ENCODE measurements at regions not wholly inside any gene's neighbourhood (a gene's known extent, or its start where the extent isn't known, plus 50 kb on each side); places are given as distances from the start of the nearest gene placed in this dataset.
"Not testable (repeated sequence)": the region's sequence is repeated elsewhere in the genome, so short reads cannot be mapped to it uniquely, and the experiment has no call there.

DNA sequence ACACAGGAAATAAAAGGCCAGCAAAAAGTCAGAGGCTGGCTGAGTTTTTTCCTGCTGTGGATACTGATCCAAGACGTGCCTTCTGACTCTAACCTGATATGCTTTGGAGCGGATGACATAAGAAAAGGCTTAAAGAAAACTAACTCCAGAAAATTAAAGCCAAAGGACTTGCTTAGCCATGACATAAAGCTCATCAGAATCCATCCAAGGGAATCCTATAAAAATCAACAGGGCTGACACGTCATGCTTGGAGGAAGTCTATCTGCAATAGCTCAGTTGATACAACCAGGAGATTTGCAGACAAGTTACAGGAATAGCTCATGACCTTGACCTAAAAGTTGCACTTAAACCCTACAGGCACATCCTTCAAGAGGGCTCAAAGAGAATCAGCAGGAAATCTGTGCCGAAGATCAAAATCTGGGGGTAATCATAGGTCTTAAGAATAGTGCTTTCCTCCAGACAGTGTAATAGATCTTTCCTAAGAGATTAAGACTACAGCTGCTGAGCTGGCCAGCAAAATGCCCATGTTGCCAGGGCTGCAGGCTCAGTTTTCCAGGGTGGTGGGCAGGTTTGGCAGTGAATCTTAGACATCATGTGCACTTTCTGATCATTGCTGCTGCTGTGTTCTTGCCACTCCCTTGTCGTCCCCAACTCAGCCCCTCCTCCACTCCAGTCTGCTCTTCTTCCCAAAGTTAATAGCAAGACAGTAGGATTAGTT, 111.5 kb upstream of the SVIL start:
- no peak for DNase-seq

GRCh38 chr10:29740981-29741545, 106.3 kb upstream of the SVIL start:
- DNase-seq = no peak

DNA sequence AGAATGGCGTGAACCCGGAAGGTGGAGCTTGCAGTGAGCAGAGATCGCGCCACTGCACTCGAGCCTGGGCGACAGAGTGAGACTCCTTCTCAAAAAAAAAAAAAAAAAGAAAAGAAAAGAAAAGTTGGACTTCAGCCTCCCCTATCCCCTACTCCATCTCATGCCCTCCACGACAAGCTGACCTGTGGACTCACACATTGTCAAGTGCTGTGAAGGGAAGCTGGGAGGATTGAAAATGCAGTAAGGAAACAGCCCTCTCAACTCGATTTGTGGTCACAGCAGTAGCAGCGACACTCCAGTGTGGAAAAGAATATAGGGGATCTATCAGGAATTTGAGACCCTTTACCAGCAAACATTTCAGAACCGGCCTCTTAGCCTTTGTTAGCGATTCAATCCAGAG, 103.6 kb upstream of the SVIL start:
- DNase-seq = no peak

DNA sequence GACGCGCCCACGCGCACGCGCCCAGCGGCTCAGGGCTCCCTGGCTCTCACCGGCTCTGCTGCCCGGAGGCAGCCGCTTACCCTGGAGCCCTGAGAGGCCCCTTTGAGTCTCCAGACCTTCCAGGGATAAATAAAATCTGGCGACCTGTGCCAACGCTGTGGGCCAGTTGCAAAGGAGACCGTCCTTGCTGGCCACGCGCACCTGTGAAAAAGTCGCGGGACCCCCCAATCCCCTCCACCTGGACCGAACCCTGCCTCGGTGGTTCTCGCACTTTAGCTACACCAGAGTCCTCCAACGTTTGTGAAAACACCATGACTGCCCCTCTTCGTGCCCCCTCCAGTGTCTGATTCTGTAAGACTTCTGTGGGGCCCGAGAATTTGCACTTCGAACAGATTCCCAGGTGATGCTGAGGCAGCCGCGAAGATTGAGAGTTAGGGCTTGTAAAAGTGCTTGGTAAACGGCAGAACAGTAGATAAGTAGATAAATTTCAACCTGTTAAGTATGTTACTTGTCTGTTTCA, 102.4 kb upstream of the SVIL start:
- DNase-seq = no peak

DNA sequence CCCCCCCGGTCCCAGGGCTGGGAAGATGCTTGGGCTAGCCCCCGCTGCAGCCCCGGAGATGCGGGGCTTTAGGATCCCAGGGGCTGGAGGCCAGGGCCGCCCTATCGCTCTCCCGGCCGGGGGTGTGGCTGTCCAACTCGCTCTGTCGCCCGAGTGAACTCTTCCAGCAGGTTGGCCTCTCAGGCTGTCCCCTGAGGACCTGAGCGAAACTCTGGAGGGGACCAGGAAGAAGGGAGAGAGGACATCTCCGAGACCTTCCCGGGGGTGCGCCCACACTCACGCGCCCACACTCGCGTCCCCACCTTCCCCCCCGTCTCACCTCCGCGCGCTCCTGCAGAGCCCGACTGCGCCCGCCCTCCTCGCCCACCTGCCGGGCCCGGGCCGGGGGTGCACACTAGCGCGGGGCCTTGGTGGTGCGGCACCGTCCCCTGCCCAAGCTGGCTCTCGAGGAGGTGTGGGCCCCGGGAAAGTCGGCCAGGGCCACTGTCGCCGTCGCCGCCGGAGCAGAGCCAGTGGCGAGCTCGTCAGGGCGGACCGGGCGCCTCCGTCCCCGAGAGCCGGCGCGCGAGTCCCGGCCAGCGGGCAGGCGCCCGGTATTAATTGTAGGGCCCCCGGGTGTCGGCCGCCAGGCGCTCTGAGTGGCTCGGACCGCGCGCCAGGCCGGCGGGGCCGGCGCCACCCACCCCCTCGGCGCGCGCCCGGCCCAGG, 101.7 kb upstream of the SVIL start:
- no peak for DNase-seq

DNA sequence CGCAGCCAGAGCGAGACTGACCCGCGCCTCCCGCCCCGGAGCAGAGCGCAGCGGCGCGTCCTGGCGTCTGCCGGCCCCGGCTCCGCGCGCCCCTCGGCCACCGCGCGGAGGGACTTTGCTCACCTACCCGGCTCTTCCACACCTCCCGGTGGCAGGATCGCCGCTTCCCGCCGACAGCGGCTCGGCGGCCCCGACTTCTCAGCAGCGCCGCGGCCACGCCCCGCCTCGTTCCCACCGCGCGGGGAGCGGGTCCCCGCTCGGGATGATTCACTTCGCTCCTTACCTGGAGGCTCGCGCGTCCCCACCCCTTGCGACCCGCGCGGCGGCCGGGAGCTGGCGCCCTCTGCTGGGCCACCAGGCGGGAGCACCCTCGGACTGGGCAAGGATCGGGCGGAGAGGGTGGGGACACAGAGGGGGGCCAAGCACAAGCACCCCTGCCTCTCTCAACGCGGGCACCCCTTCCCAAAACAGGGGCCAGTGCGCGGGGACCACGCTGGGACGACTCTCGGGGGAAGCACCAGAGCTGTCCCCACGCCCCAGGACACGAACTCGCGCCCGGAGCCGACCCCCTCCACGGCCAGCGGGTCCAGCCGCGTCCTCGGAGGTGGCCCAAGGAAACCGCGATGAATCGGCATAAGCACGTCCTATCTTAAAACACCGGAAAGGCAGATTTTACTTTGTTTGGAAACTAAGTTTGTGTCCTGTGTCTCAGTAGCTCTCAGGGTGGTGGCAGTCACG, 101.0 kb upstream of the SVIL start:
- peak; percentile 34 for DNase-seq

- DNase-seq = no peak
Observed at GRCh38 chr10:29734962-29735627, 100.3 kb upstream of the SVIL start.

- no peak for DNase-seq
Observed at GRCh38 chr10:29734640-29734961, 99.8 kb upstream of the SVIL start.

- DNase-seq = no peak
Observed at GRCh38 chr10:29733323-29733722, 98.6 kb upstream of the SVIL start.

DNA sequence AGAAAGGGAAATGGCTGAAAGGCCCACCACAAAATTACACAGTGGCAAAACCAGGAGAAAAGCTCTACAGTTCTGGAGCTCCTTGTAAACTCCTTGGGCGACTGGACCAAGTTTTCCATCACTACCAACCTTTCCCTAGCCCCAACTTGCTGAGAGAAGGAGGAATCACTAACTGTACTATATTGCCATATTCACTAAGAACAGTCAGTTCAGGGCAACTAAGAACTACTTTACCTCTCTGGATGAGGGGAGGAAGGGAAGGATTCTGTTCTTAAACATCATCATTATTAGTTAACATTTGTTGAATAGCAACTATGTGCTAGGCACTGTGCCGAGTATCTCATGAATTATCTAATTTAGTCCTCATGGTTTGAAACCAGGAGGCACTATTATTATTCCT, 98.1 kb upstream of the SVIL start:
- DNase-seq = no peak

DNA sequence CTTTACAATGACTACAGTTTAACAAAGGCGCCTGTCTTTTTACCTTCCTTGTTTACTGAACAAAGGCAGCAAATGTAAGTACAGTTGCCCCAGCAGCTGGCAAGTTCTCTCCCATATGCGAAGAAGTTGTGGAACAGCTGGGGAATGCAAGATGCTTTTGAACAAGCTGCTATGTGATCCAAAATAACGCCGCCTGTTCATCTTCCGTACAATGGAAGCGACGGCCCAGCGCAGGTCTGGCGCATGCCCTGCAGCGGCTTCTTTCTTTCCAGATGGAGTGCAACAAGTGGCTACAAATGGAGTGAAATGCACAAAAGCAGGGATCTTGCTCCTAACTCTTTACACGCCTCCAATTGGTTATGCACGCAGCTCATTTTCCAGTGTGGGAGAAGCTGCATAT, 97.0 kb upstream of the SVIL start:
- DNase-seq = no peak

- no peak for DNase-seq
Observed at GRCh38 chr10:29730969-29731368, 96.2 kb upstream of the SVIL start.

GRCh38 chr10:29730458-29730857, 95.7 kb upstream of the SVIL start:
- no peak for DNase-seq

DNA sequence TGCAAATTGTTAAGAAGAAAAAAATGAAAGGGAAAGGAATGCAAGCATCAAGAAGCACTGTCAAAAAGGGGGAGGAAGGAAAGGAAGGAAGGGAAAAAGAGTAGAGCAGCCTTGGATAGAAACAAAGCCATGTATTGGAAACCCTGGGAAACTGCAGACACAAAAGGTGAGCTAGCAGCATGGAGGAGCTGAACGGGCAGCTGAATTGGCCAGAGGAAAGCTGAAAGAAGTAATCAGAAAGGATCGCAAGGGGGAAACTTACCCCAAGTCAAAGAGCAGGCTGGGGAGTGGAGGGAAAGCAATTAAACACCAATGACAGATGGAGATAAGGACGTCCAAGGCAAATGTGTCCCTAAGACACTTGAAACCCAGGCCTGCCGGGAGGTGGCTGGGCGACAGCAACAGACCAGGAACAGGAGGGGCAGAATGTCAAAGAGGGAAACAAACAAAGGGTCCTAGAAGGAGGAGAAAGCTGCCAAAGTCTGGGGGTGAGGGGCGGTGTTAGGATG, 93.8 kb upstream of the SVIL start:
- DNase-seq = no peak

DNA sequence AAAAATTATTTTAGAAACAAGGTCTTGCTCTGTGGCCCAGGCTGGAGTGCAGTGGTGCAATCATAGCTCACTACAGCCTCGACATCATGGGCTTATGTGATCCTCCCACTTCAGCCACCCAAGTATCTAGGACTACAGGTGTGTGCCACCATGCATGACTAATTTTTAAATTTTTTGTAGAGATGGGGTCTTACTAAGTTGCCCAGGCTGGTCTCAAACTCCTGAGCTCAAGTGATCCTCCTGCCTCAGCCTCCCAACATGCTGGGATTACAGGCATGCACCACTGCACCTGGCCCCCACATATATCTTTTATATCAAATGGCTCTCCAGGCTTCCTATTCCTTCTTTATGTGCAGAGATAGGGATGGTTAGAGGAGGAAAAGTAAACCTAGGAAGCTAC, 91.2 kb upstream of the SVIL start:
- not testable (repeated sequence) for DNase-seq

- no peak for DNase-seq
Observed at GRCh38 chr10:29725133-29725720, 90.5 kb upstream of the SVIL start.

DNA sequence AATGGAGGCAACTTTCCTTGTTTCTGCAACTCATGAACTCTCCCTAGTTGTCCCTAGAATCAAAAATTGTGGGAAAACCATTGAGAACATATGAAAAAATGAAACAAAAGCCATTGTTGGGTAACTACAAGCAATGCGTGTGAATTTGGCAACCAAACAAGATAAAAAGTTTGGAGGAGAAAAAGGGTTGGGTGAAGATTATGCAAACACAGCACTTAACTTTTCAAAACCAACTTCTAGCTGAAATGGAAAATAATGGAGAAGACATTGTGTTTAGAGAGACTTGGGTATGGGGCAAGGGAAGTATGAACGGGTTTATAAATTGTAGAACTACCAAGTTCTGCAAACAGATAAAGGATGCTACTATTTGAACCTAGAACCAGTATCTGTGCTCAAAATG, 89.0 kb upstream of the SVIL start:
- no peak for DNase-seq

DNA sequence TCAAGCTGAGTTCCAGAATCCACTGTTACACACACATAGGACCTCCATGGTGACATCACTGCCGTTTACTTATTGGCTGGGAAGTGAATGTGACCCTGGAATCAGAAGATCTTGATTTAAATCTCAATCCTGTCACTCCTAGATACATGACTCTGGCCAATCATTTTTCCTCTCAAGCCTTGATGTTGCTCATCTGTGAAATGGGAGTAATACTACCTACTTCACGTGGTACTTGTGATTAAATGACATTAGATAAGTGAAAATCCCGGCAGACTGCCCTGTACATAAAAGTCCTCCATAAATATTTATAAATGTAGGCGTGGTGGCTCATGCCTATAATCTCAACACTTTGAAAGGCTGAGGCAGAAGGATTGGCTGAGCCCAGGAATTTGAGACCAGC, 88.0 kb upstream of the SVIL start:
- DNase-seq = no peak

DNA sequence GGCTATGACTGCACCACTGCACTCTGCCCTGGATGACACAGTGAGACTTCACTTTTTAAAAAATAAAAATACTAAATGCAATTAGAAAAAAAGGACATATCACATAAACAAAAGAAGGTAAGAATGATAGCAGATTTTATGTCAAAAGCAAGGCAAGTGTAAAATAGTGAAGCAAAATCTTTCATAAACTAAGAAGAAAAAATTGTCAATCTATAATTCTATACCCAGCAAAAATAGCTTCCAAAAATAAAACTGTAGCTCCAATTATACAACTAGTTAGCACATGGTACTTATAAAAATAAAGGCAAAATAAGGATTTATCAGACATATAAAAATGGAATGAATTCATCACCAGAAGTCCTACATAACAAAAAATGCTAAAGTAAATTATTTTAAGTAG, 85.4 kb upstream of the SVIL start:
- DNase-seq = no peak

GRCh38 chr10:29719281-29719675, 84.5 kb upstream of the SVIL start:
- no peak for DNase-seq

- no peak for DNase-seq
Observed at GRCh38 chr10:29715296-29715695, 80.5 kb upstream of the SVIL start.

- DNase-seq = no peak
Observed at GRCh38 chr10:29714096-29714874, 79.5 kb upstream of the SVIL start.

Data from DMS79 treated with DMSO at 0.1 percent for 48 hours (cell line).